Neural progenitor cell (in vitro differentiated cells): ENCODE measurements at regions not wholly inside any gene's neighbourhood (a gene's known extent, or its start where the extent isn't known, plus 50 kb on each side); places are given as distances from the start of the nearest gene placed in this dataset.

Experiments used
- DNase-seq: peaks from one replicate; pipeline ENCODE4 v3.0.0-alpha.2; 2016; ENCODE audit warnings: low spot score
- H2AFZ ChIP-seq: fragments of 200-600 bp; sonication (generic); replicated peaks from 2 replicates; pipeline ENCODE4 v1.6.1; 2016; ENCODE audit warnings: antibody characterized with exemption
- H3F3A ChIP-seq: fragments of 200-600 bp; sonication (generic); 2 replicates; pipeline ENCODE4 v1.6.1; 2016; ENCODE audit warnings: antibody characterized with exemption, low read depth
- H3K27ac ChIP-seq: fragments of 200-600 bp; sonication (generic); 2 replicates; pipeline ENCODE4 v1.5.1; 2016; ENCODE audit warnings: mild to moderate bottlenecking
- H3K27me3 ChIP-seq: fragments of 200-600 bp; sonication (generic); 2 replicates; pipeline ENCODE4 v1.6.1; 2016; ENCODE audit warnings: mild to moderate bottlenecking, moderate library complexity
- H3K36me3 ChIP-seq: fragments of 200-600 bp; sonication (generic); 2 replicates; pipeline ENCODE4 v1.5.1; 2016
- H3K4me1 ChIP-seq: fragments of 200-600 bp; sonication (generic); 2 replicates; pipeline ENCODE4 v1.6.1; 2016; ENCODE audit warnings: mixed run types
- H3K4me2 ChIP-seq: fragments of 200-600 bp; sonication (generic); 2 replicates; pipeline ENCODE4 v1.6.1; 2016
- H3K4me3 ChIP-seq: fragments of 200-600 bp; sonication (generic); 2 replicates; pipeline ENCODE4 v1.5.1; 2016
- H3K79me2 ChIP-seq: fragments of 200-600 bp; sonication (generic); 2 replicates; pipeline ENCODE4 v1.6.1; 2016; ENCODE audit warnings: low read depth
- H3K9ac ChIP-seq: fragments of 200-600 bp; sonication (generic); 2 replicates; pipeline ENCODE4 v1.6.1; 2016
- H3K9me3 ChIP-seq: fragments of 200-600 bp; sonication (generic); 2 replicates; pipeline ENCODE4 v1.5.1; 2016; ENCODE audit warnings: low read depth
- H4K20me1 ChIP-seq: fragments of 200-600 bp; sonication (generic); 2 replicates; pipeline ENCODE4 v1.6.1; 2016; ENCODE audit warnings: low read depth
- H3K27ac Mint-ChIP-seq: 3 replicates; pipeline ENCODE4 v1.8.0; 2021; ENCODE audit warnings: mixed read lengths
- H3K27me3 Mint-ChIP-seq: 2 replicates; pipeline ENCODE4 v1.8.0; 2022; ENCODE audit warnings: low read depth, mild to moderate bottlenecking, inconsistent platforms, moderate library complexity, mixed read lengths; ENCODE audit not compliant: insufficient read depth
- H3K36me3 Mint-ChIP-seq: 3 replicates; pipeline ENCODE4 v1.8.0; 2021; ENCODE audit warnings: mixed read lengths
- H3K4me1 Mint-ChIP-seq: 3 replicates; pipeline ENCODE4 v1.8.0; 2021; ENCODE audit warnings: mixed read lengths
- H3K4me3 Mint-ChIP-seq: 3 replicates; pipeline ENCODE4 v1.8.0; 2021; ENCODE audit warnings: mild to moderate bottlenecking, moderate library complexity, mixed read lengths
- H3K9me3 Mint-ChIP-seq: 3 replicates; pipeline ENCODE4 v1.8.0; 2020; ENCODE audit warnings: mixed read lengths
- EZH2 ChIP-seq: fragments of 200-600 bp; sonication (generic); IDR thresholded peaks from 2 replicates; pipeline ENCODE4 v1.6.1; 2017; ENCODE audit warnings: antibody characterized with exemption, mild to moderate bottlenecking, moderate library complexity
- EZH2phosphoT487 ChIP-seq: fragments of 200-600 bp; sonication (generic); IDR thresholded peaks from 2 replicates; pipeline ENCODE4 v1.6.1; 2017; ENCODE audit warnings: antibody characterized with exemption
- TF ChIP-seq, protein P1 (sequence below): fragments of 200-600 bp; sonication (generic); IDR thresholded peaks from 2 replicates; pipeline ENCODE4 v1.5.1; 2017; ENCODE audit warnings: antibody characterized with exemption, mild to moderate bottlenecking

GRCh38 chr4:131388277-131388676 is 1760.8 kb upstream of the PCDH10 start:
- H3K9me3 ChIP-seq, result no peaks in the 10 kb centered on the region
- no peak overlapping the region for H3K4me3 ChIP-seq

DNA sequence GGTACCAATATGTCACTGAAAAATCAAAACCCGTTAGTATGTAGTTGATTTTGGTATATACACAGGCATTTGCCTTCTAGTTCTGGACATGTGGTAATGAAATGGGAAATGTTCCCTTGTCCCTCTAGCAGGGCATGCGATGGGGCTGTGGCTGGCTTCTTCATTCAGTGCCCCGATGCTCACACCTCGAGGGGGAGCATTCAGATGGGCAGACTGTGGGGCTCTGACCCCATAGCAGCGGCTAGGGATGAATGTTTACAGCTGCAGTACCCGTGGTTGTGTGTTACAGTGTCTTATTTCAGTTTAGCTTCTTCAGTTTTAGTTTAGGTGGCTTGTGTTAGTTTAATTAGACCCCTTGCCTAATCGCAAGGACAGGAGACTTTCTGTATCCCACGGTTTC is 1741.0 kb upstream of the PCDH10 start:
- Mint-ChIP-seq H3K9me3 (no peaks in the 10 kb centered on the region), H3K4me1 (no peaks in the 10 kb centered on the region), H3K27ac (no peak overlapping the region), H3K36me3 (no peaks in the 10 kb centered on the region), H3K4me3 (no peak overlapping the region), H3K27me3 (no peaks in the 10 kb centered on the region)
- no peak for DNase-seq
- TF ChIP-seq EZH2 (no peak), EZH2phosphoT487 (no peak)
- TF ChIP-seq, protein P1, sequence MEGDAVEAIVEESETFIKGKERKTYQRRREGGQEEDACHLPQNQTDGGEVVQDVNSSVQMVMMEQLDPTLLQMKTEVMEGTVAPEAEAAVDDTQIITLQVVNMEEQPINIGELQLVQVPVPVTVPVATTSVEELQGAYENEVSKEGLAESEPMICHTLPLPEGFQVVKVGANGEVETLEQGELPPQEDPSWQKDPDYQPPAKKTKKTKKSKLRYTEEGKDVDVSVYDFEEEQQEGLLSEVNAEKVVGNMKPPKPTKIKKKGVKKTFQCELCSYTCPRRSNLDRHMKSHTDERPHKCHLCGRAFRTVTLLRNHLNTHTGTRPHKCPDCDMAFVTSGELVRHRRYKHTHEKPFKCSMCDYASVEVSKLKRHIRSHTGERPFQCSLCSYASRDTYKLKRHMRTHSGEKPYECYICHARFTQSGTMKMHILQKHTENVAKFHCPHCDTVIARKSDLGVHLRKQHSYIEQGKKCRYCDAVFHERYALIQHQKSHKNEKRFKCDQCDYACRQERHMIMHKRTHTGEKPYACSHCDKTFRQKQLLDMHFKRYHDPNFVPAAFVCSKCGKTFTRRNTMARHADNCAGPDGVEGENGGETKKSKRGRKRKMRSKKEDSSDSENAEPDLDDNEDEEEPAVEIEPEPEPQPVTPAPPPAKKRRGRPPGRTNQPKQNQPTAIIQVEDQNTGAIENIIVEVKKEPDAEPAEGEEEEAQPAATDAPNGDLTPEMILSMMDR, result no peak
- Histone ChIP-seq H3K9me3 (no peaks in the 10 kb centered on the region), H3K27ac (no peak overlapping the region), H3K4me1 (no peaks in the 10 kb centered on the region), H4K20me1 (no peaks in the 10 kb centered on the region), H3K27me3 (no peaks in the 10 kb centered on the region), H3F3A (no peaks in the 10 kb centered on the region), H3K36me3 (no peaks in the 10 kb centered on the region), H2AFZ (peak overlapping the region; percentile 10), H3K4me2 (no peak overlapping the region), H3K9ac (no peak overlapping the region), H3K4me3 (no peak overlapping the region), H3K79me2 (no peaks in the 10 kb centered on the region)

More at GRCh38 chr4:131388277-131388676, 1760.8 kb upstream of the PCDH10 start:
- Mint-ChIP-seq H3K4me3 (no peak overlapping the region), H3K4me1 (peaks cover 5% of the 10 kb centered on the region), H3K36me3 (no peaks in the 10 kb centered on the region), H3K9me3 (no peaks in the 10 kb centered on the region), H3K27ac (peak overlapping the region; percentile 53), H3K27me3 (no peaks in the 10 kb centered on the region)
- Histone ChIP-seq H3K79me2 (no peaks in the 10 kb centered on the region), H3F3A (no peaks in the 10 kb centered on the region), H3K27ac (no peak overlapping the region), H3K27me3 (no peaks in the 10 kb centered on the region), H2AFZ (no peak overlapping the region), H4K20me1 (no peaks in the 10 kb centered on the region), H3K4me1 (no peaks in the 10 kb centered on the region), H3K9ac (no peak overlapping the region), H3K36me3 (no peaks in the 10 kb centered on the region), H3K4me2 (no peak overlapping the region)
- no peak for DNase-seq
- TF ChIP-seq, protein P1, result no peak
- TF ChIP-seq EZH2 (no peak), EZH2phosphoT487 (no peak)

DNA sequence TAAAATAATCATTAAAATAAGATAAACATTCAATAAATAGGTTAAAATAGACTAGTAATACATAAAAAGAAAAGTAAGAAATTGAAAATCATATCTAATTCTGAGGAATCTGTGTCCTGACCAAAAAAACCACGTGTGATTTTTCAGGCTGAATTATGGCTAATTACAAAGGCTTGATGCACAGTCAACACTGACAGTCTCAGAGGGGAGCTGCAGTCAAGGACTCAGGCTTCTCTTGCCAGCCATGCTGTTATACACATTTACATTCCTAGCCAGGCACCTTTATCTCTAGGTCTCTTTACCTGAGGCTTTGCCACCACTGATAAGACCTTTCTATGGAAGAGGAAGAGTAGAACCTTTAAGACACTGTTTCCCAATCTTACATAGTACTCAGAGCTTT is 1737.7 kb upstream of the PCDH10 start:
- H3K36me3 ChIP-seq, result no peaks in the 10 kb centered on the region
- TF ChIP-seq EZH2, result no peak
- no peak for TF ChIP-seq EZH2phosphoT487
- TF ChIP-seq, protein P1, result no peak
- no peaks in the 10 kb centered on the region for H3K9me3 ChIP-seq
- Mint-ChIP-seq H3K27ac (no peak overlapping the region), H3K27me3 (no peaks in the 10 kb centered on the region), H3K36me3 (no peaks in the 10 kb centered on the region), H3K9me3 (no peaks in the 10 kb centered on the region), H3K4me3 (no peak overlapping the region), H3K4me1 (no peaks in the 10 kb centered on the region)
- H3K79me2 ChIP-seq, result no peaks in the 10 kb centered on the region
- H2AFZ ChIP-seq, result no peak overlapping the region
- DNase-seq, result no peak
- H4K20me1 ChIP-seq, result no peaks in the 10 kb centered on the region
- H3K27ac ChIP-seq, result no peak overlapping the region
- no peaks in the 10 kb centered on the region for H3F3A ChIP-seq
- H3K27me3 ChIP-seq, result no peaks in the 10 kb centered on the region
- H3K9ac ChIP-seq, result no peak overlapping the region
- H3K4me2 ChIP-seq, result no peak overlapping the region
- H3K4me1 ChIP-seq, result no peaks in the 10 kb centered on the region
- no peak overlapping the region for H3K4me3 ChIP-seq
